ENCODE measurements at regions not wholly inside any gene's neighbourhood (a gene's known extent, or its start where the extent isn't known, plus 50 kb on each side); places are given as distances from the start of the nearest gene placed in this dataset.

- DNase-seq, result no peak
- intact Hi-C loops (cut with micrococcal nuclease), result no loop called here
- CTCF ChIA-PET, result no interaction called here
- no peaks in the 10 kb centered on the region for H3K9me3 Mint-ChIP-seq
- no peaks in the 10 kb centered on the region for H3K36me3 Mint-ChIP-seq (ENCODE audit: low read depth)
- H3K27ac Mint-ChIP-seq, result no peak overlapping the region
- no peaks in the 10 kb centered on the region for H3K4me1 Mint-ChIP-seq (ENCODE audit: low read depth)
- H3K27me3 Mint-ChIP-seq (ENCODE audit: low read depth), result peaks cover 12% of the 10 kb centered on the region
- no peak overlapping the region for H3K4me3 Mint-ChIP-seq
These were observed 93.4 kb upstream of the EDNRB start for GRCh38 chr13:78012046-78012445.

GRCh38 chr13:78004821-78005220, 86.2 kb upstream of the EDNRB start:
- Mint-ChIP-seq H3K4me3 (no peak overlapping the region), H3K4me1 (ENCODE audit: low read depth) (no peaks in the 10 kb centered on the region), H3K27me3 (ENCODE audit: low read depth) (peaks cover 12% of the 10 kb centered on the region), H3K36me3 (ENCODE audit: low read depth) (no peaks in the 10 kb centered on the region), H3K9me3 (peaks cover 4% of the 10 kb centered on the region), H3K27ac (no peak overlapping the region)
- DNase-seq, result no peak
- CTCF ChIA-PET, result no interaction called here
- intact Hi-C loops (cut with micrococcal nuclease), result no loop called here

- Mint-ChIP-seq H3K27me3 (ENCODE audit: low read depth) (peaks cover 15% of the 10 kb centered on the region), H3K4me3 (no peak overlapping the region), H3K9me3 (peaks cover 4% of the 10 kb centered on the region), H3K4me1 (ENCODE audit: low read depth) (no peaks in the 10 kb centered on the region), H3K27ac (no peak overlapping the region), H3K36me3 (ENCODE audit: low read depth) (no peaks in the 10 kb centered on the region)
- CTCF ChIA-PET, result no interaction called here
- intact Hi-C loops (cut with micrococcal nuclease), result no loop called here
- DNase-seq, result no peak
These were observed 81.1 kb upstream of the EDNRB start for GRCh38 chr13:77999746-78000145.

GRCh38 chr13:77994166-77994565, 75.5 kb upstream of the EDNRB start:
- H3K36me3 Mint-ChIP-seq (ENCODE audit: low read depth), result no peaks in the 10 kb centered on the region
- no peaks in the 10 kb centered on the region for H3K4me1 Mint-ChIP-seq (ENCODE audit: low read depth)
- intact Hi-C loops (cut with micrococcal nuclease), result no loop called here
- no peak for DNase-seq
- CTCF ChIA-PET, result interaction anchor here (1.3 kb wide), 1 partner anchor 246 kb away, joined by 3 read pairs; no protein-coding TSS in a partner anchor
- H3K27me3 Mint-ChIP-seq (ENCODE audit: low read depth), result peaks cover 5% of the 10 kb centered on the region
- H3K4me3 Mint-ChIP-seq, result no peak overlapping the region
- H3K27ac Mint-ChIP-seq, result no peak overlapping the region
- H3K9me3 Mint-ChIP-seq, result no peaks in the 10 kb centered on the region

- Mint-ChIP-seq H3K27me3 (ENCODE audit: low read depth) (peaks cover 3% of the 10 kb centered on the region), H3K36me3 (ENCODE audit: low read depth) (no peaks in the 10 kb centered on the region), H3K4me3 (no peak overlapping the region), H3K27ac (no peak overlapping the region), H3K9me3 (no peaks in the 10 kb centered on the region), H3K4me1 (ENCODE audit: low read depth) (no peaks in the 10 kb centered on the region)
- intact Hi-C loops (cut with micrococcal nuclease), result no loop called here
- CTCF ChIA-PET, result no interaction called here
- DNase-seq, result no peak
These were observed 72.4 kb upstream of the EDNRB start for GRCh38 chr13:77991003-77991402.

- intact Hi-C loops (cut with micrococcal nuclease), result no loop called here
- H3K4me3 Mint-ChIP-seq, result no peak overlapping the region
- H3K36me3 Mint-ChIP-seq (ENCODE audit: low read depth), result no peaks in the 10 kb centered on the region
- no peaks in the 10 kb centered on the region for H3K9me3 Mint-ChIP-seq
- H3K4me1 Mint-ChIP-seq (ENCODE audit: low read depth), result no peaks in the 10 kb centered on the region
- CTCF ChIA-PET, result interaction anchor here (0.7 kb wide), 1 partner anchor 47 kb away, joined by 3 read pairs; no protein-coding TSS in a partner anchor
- no peak overlapping the region for H3K27ac Mint-ChIP-seq
- peaks cover 3% of the 10 kb centered on the region for H3K27me3 Mint-ChIP-seq (ENCODE audit: low read depth)
- no peak for DNase-seq
These were observed 70.7 kb upstream of the EDNRB start for GRCh38 chr13:77989281-77989680.

- Mint-ChIP-seq H3K36me3 (ENCODE audit: low read depth) (no peaks in the 10 kb centered on the region), H3K27me3 (ENCODE audit: low read depth) (peaks cover 3% of the 10 kb centered on the region), H3K9me3 (no peaks in the 10 kb centered on the region), H3K4me3 (no peak overlapping the region), H3K4me1 (ENCODE audit: low read depth) (no peaks in the 10 kb centered on the region), H3K27ac (no peak overlapping the region)
- intact Hi-C loops (cut with micrococcal nuclease), result no loop called here
- no peak for DNase-seq
- CTCF ChIA-PET, result no interaction called here
These were observed 69.7 kb upstream of the EDNRB start for GRCh38 chr13:77988355-77988754.

GRCh38 chr13:77986713-77987112, 68.1 kb upstream of the EDNRB start:
- intact Hi-C loops (cut with micrococcal nuclease), result no loop called here
- CTCF ChIA-PET, result interaction anchor here (1.2 kb wide), 1 partner anchor 134 kb away, joined by 3 read pairs; no protein-coding TSS in a partner anchor
- no peaks in the 10 kb centered on the region for H3K9me3 Mint-ChIP-seq
- DNase-seq, result no peak
- no peaks in the 10 kb centered on the region for H3K4me1 Mint-ChIP-seq (ENCODE audit: low read depth)
- H3K4me3 Mint-ChIP-seq, result no peak overlapping the region
- no peaks in the 10 kb centered on the region for H3K36me3 Mint-ChIP-seq (ENCODE audit: low read depth)
- H3K27me3 Mint-ChIP-seq (ENCODE audit: low read depth), result peaks cover 3% of the 10 kb centered on the region
- no peak overlapping the region for H3K27ac Mint-ChIP-seq

GRCh38 chr13:77985866-77986636, 67.4 kb upstream of the EDNRB start:
- Mint-ChIP-seq H3K4me1 (ENCODE audit: low read depth) (no peaks in the 10 kb centered on the region), H3K27me3 (ENCODE audit: low read depth) (peaks cover 3% of the 10 kb centered on the region), H3K27ac (no peak overlapping the region), H3K36me3 (ENCODE audit: low read depth) (no peaks in the 10 kb centered on the region), H3K4me3 (no peak overlapping the region), H3K9me3 (no peaks in the 10 kb centered on the region)
- DNase-seq, result no peak
- intact Hi-C loops (cut with micrococcal nuclease), result no loop called here
- CTCF ChIA-PET, result interaction anchor here (1.2 kb wide), 1 partner anchor 135 kb away, joined by 3 read pairs; no protein-coding TSS in a partner anchor

- no peak overlapping the region for H3K4me3 Mint-ChIP-seq
- DNase-seq, result no peak
- no peaks in the 10 kb centered on the region for H3K4me1 Mint-ChIP-seq (ENCODE audit: low read depth)
- no peaks in the 10 kb centered on the region for H3K27me3 Mint-ChIP-seq (ENCODE audit: low read depth)
- H3K27ac Mint-ChIP-seq, result no peak overlapping the region
- no peaks in the 10 kb centered on the region for H3K36me3 Mint-ChIP-seq (ENCODE audit: low read depth)
- H3K9me3 Mint-ChIP-seq, result no peaks in the 10 kb centered on the region
- intact Hi-C loops (cut with micrococcal nuclease), result no loop called here
- CTCF ChIA-PET, result no interaction called here
These were observed 62.8 kb upstream of the EDNRB start for GRCh38 chr13:77981281-77981881.

- CTCF ChIA-PET, result no interaction called here
- H3K4me3 Mint-ChIP-seq, result no peak overlapping the region
- no peak overlapping the region for H3K27ac Mint-ChIP-seq
- no peaks in the 10 kb centered on the region for H3K36me3 Mint-ChIP-seq (ENCODE audit: low read depth)
- no peaks in the 10 kb centered on the region for H3K4me1 Mint-ChIP-seq (ENCODE audit: low read depth)
- DNase-seq, result no peak
- no peaks in the 10 kb centered on the region for H3K27me3 Mint-ChIP-seq (ENCODE audit: low read depth)
- intact Hi-C loops (cut with micrococcal nuclease), result no loop called here
- H3K9me3 Mint-ChIP-seq, result no peaks in the 10 kb centered on the region
These were observed 62.0 kb upstream of the EDNRB start for GRCh38 chr13:77980592-77980991.

- no peaks in the 10 kb centered on the region for H3K27me3 Mint-ChIP-seq (ENCODE audit: low read depth)
- H3K27ac Mint-ChIP-seq, result no peak overlapping the region
- no peaks in the 10 kb centered on the region for H3K9me3 Mint-ChIP-seq
- DNase-seq, result no peak
- H3K4me3 Mint-ChIP-seq, result no peak overlapping the region
- H3K4me1 Mint-ChIP-seq (ENCODE audit: low read depth), result no peaks in the 10 kb centered on the region
- H3K36me3 Mint-ChIP-seq (ENCODE audit: low read depth), result no peaks in the 10 kb centered on the region
- intact Hi-C loops (cut with micrococcal nuclease), result no loop called here
- CTCF ChIA-PET, result no interaction called here
These were observed 61.2 kb upstream of the EDNRB start for GRCh38 chr13:77979721-77980385.

Data from activated naive CD4-positive, alpha-beta T cell treated with anti-CD3 and anti-CD28 coated beads for 36 hours (primary cell).